HL-60 (cell line): ENCODE measurements at regions not wholly inside any gene's neighbourhood (a gene's known extent, or its start where the extent isn't known, plus 50 kb on each side); places are given as distances from the start of the nearest gene placed in this dataset.

Experiments
- DNase-seq, 2 experiments: peaks; one replicate each; pipeline ENCODE4 v3.0.0-alpha.2; 2010 to 2020; ENCODE audit warnings: low read depth in 1 of 2, low spot score in 1 of 2
- H3K27ac ChIP-seq: fragments of 250-450 bp; sonication (Bioruptor Pico); replicated peaks from 2 replicates; pipeline ENCODE4 v1.5.1; 2020; ENCODE audit warnings: mild to moderate bottlenecking, moderate library complexity
- H3K27me3 ChIP-seq: fragments of 250-450 bp; sonication (Bioruptor Pico); 2 replicates; pipeline ENCODE4 v1.5.1; 2021; ENCODE audit warnings: mild to moderate bottlenecking, moderate library complexity; ENCODE audit not compliant: insufficient read depth, poor library complexity, severe bottlenecking
- H3K4me3 ChIP-seq: replicated peaks from 2 replicates; pipeline ENCODE4 v1.5.1; 2011; ENCODE audit warnings: mild to moderate bottlenecking, control low read depth, low read length; ENCODE audit not compliant: insufficient read depth
- GABPA ChIP-seq: IDR thresholded peaks from 2 replicates; pipeline ENCODE4 v1.6.1; 2012; ENCODE audit warnings: low read depth
- POLR2AphosphoS5 ChIP-seq: IDR thresholded peaks from 2 replicates; pipeline ENCODE4 v1.6.1; 2012; ENCODE audit warnings: low read depth
- REST ChIP-seq: IDR thresholded peaks from 2 replicates; pipeline ENCODE4 v1.6.1; 2012; ENCODE audit warnings: low read depth; ENCODE audit not compliant: insufficient replicate concordance
- SPI1 ChIP-seq: IDR thresholded peaks from 2 replicates; pipeline ENCODE4 v1.6.1; 2012; ENCODE audit warnings: low read depth, mild to moderate bottlenecking, borderline replicate concordance
- TF ChIP-seq, protein P1 (sequence below): IDR thresholded peaks from one replicate; pipeline ENCODE4 v1.5.1; 2011; ENCODE audit warnings: low read length, control low read depth, inconsistent platforms; ENCODE audit not compliant: insufficient read depth

GRCh38 chr9:88075506-88075905 is 62.8 kb downstream of the SPATA31C2 start:
- no peak for DNase-seq
- H3K27ac ChIP-seq: no peak overlapping the region
- no peak overlapping the region for H3K4me3 ChIP-seq
- TF ChIP-seq SPI1: no peak
- no peak for TF ChIP-seq REST
- TF ChIP-seq GABPA: no peak
- no peak for TF ChIP-seq POLR2AphosphoS5
- H3K27me3 ChIP-seq: no peaks in the 10 kb centered on the region

DNA sequence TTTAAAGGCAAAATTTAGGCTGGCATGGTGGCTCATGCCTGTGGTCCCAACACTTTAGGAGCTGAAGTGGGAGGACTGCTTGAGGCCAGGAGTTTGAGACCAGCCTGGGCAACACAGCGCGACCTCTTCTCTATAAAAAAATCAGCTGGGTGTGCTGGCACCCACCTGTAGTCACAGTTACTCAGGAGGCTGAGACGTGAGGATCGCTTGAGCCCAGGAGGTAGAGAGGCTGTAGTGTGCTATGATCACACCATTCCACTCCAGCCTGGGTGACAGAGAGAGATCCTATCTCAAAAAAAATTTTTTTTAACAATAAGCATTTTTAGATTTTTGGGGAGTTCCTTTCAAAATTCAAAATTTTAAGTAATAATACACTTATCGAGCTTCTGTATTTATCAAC is 63.3 kb downstream of the SPATA31C2 start:
- no peaks in the 10 kb centered on the region for H3K27me3 ChIP-seq
- DNase-seq: no peak

GRCh38 chr9:88072831-88073375 is 65.4 kb downstream of the SPATA31C2 start:
- TF ChIP-seq, protein P1, sequence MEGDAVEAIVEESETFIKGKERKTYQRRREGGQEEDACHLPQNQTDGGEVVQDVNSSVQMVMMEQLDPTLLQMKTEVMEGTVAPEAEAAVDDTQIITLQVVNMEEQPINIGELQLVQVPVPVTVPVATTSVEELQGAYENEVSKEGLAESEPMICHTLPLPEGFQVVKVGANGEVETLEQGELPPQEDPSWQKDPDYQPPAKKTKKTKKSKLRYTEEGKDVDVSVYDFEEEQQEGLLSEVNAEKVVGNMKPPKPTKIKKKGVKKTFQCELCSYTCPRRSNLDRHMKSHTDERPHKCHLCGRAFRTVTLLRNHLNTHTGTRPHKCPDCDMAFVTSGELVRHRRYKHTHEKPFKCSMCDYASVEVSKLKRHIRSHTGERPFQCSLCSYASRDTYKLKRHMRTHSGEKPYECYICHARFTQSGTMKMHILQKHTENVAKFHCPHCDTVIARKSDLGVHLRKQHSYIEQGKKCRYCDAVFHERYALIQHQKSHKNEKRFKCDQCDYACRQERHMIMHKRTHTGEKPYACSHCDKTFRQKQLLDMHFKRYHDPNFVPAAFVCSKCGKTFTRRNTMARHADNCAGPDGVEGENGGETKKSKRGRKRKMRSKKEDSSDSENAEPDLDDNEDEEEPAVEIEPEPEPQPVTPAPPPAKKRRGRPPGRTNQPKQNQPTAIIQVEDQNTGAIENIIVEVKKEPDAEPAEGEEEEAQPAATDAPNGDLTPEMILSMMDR: no peak
- TF ChIP-seq POLR2AphosphoS5: no peak
- no peak for TF ChIP-seq SPI1
- TF ChIP-seq REST: no peak
- TF ChIP-seq GABPA: no peak
- Histone ChIP-seq H3K27me3 (no peaks in the 10 kb centered on the region), H3K27ac (no peak overlapping the region), H3K4me3 (no peak overlapping the region)
- DNase-seq: no peak

More for the DNA sequence above, 63.3 kb downstream of the SPATA31C2 start:
- H3K4me3 ChIP-seq: no peak overlapping the region
- no peak overlapping the region for H3K27ac ChIP-seq
- no peak for TF ChIP-seq POLR2AphosphoS5
- TF ChIP-seq, protein P1: no peak

GRCh38 chr9:88071331-88071730 is 66.9 kb downstream of the SPATA31C2 start:
- H3K27me3 ChIP-seq: no peaks in the 10 kb centered on the region
- TF ChIP-seq POLR2AphosphoS5 (no peak), SPI1 (no peak), REST (no peak), GABPA (no peak)
- TF ChIP-seq, protein P1: no peak
- H3K4me3 ChIP-seq: no peak overlapping the region
- H3K27ac ChIP-seq: no peak overlapping the region
- no peak for DNase-seq
